GM12873 (cell line): ENCODE measurements at regions not wholly inside any gene's neighbourhood (a gene's known extent, or its start where the extent isn't known, plus 50 kb on each side); places are given as distances from the start of the nearest gene placed in this dataset.
A peak's percentile ranks its signal among the peaks of the same experiment; 100 is the strongest.

ENCODE experiments used
- CTCF ChIP-seq: IDR thresholded peaks from 2 replicates; pipeline ENCODE4 v1.5.1; 2012; ENCODE audit warnings: low read depth, mild to moderate bottlenecking, moderate library complexity, low read length, control low read depth; ENCODE audit not compliant: insufficient read depth; ENCODE audit errors: missing control alignments

- TF ChIP-seq CTCF, result no peak
Observed at GRCh38 chr14:38828183-38828827, 274.7 kb downstream of the SEC23A start.

- no peak for TF ChIP-seq CTCF
Observed at GRCh38 chr14:38824706-38825105, 278.3 kb downstream of the SEC23A start.

- TF ChIP-seq CTCF, result no peak
Observed at GRCh38 chr14:38818555-38818954, 284.5 kb downstream of the SEC23A start.

GRCh38 chr14:38808734-38809455, 294.1 kb downstream of the SEC23A start:
- peak; percentile 50 for TF ChIP-seq CTCF

- TF ChIP-seq CTCF, result no peak
Observed at GRCh38 chr14:38799671-38800070, 303.4 kb downstream of the SEC23A start.

GRCh38 chr14:38794677-38795076, 308.4 kb downstream of the SEC23A start:
- no peak for TF ChIP-seq CTCF

GRCh38 chr14:38791862-38792261, 311.2 kb downstream of the SEC23A start:
- TF ChIP-seq CTCF, result no peak
